Upper lobe of left lung (tissue), 6 donors: ENCODE measurements at regions not wholly inside any gene's neighbourhood (a gene's known extent, or its start where the extent isn't known, plus 50 kb on each side); places are given as distances from the start of the nearest gene placed in this dataset.

Experiments
- ATAC-seq, 2 donors: fragments of 200-7000 bp; cut with Tn5 transposase; one replicate each; pipeline ENCODE4 v1.9.1; 2022; ENCODE audit warnings: mild to moderate bottlenecking in 2 of 2, moderate library complexity in 2 of 2; ENCODE audit not compliant: low FRiP score in 2 of 2
- DNase-seq, 2 donors: peaks; one replicate each; pipeline ENCODE4 v3.0.0-alpha.2; 2019 to 2020
- H3K27ac ChIP-seq, 4 donors: fragments of 200-600 bp; sonication (generic); one replicate each; pipeline ENCODE4 v1.5.1; 2016 to 2019
- H3K27me3 ChIP-seq, 4 donors: fragments of 200-600 bp; sonication (generic); one replicate each; pipeline ENCODE4 v1.5.1; 2017 to 2019
- H3K36me3 ChIP-seq, 4 donors: fragments of 200-600 bp; sonication (generic); one replicate each; pipeline ENCODE4 v1.5.1; 2016 to 2019
- H3K4me1 ChIP-seq, 4 donors: fragments of 200-600 bp; sonication (generic); one replicate each; pipeline ENCODE4 v1.5.1; 2018 to 2019
- H3K4me3 ChIP-seq, 4 donors: fragments of 200-600 bp; sonication (generic); one replicate each; pipeline ENCODE4 v1.5.1; 2017 to 2019; ENCODE audit warnings: mild to moderate bottlenecking in 2 of 4, moderate library complexity in 1 of 4
- H3K9me3 ChIP-seq, 4 donors: fragments of 200-600 bp; sonication (generic); one replicate each; pipeline ENCODE4 v1.5.1; 2018 to 2019
- EP300 ChIP-seq, 4 donors: sonication (generic); formaldehyde crosslinking; IDR thresholded peaks; one replicate each; pipeline ENCODE4 v1.5.1; 2017; ENCODE audit warnings: antibody characterized with exemption in 4 of 4, control low read depth in 2 of 4
- POLR2A ChIP-seq, 4 donors: fragments of 450-650 bp; IDR thresholded peaks; one replicate each; pipeline ENCODE4 v1.5.1; 2016 to 2017; ENCODE audit warnings: antibody characterized with exemption in 4 of 4, mild to moderate bottlenecking in 2 of 4
- POLR2AphosphoS5 ChIP-seq, 2 donors: sonication (generic); formaldehyde crosslinking; IDR thresholded peaks; one replicate each; pipeline ENCODE4 v1.5.1; 2017; ENCODE audit warnings: antibody characterized with exemption in 2 of 2
- WGBS, 2 donors: methylation state at CpG; one replicate each; pipeline ENCODE4 v1.1.5; 2017 to 2018; 5-methylcytosine and 5-hydroxymethylcytosine counted together
- TF ChIP-seq, protein P1 (sequence below), 6 experiments: fragments of 450-650 bp in 4 of 6; fragments of 200-600 bp in 2 of 6; sonication (generic) in 2 of 6; IDR thresholded peaks; one replicate each; pipeline ENCODE4 v1.5.1; 2016 to 2019; ENCODE audit warnings: antibody characterized with exemption in 6 of 6
- donor health status: DM: no; HTN: no; CAD: no; lungs with moderate emphysema.
- donor health status: DM: no; HTN: yes; CAD: no; lungs with severe emphysema.

DNA sequence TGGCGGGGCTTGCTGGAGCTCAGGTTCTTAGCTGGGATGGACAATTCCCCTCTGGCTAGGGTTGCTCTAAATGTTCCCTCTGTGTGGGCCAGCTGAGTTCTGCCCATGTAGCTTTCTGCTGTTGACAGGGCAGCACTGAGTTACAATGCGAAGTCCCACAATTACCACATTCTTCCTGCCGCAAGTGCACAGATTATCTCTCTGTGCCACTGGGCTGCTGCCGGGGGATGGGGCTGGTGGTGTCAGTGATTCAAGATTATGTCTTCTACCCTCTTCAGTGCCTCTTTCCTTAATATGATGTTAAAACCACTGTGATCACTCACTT is 708.1 kb downstream of the SLC4A3 start:
- Histone ChIP-seq H3K9me3 (no peaks in the 10 kb centered on the region), H3K27me3 (no peaks in the 10 kb centered on the region), H3K4me1 (no peaks in the 10 kb centered on the region), H3K4me3 (no peak overlapping the region), H3K27ac (no peak overlapping the region), H3K36me3 (no peaks in the 10 kb centered on the region)
- DNase-seq: no peak
- ATAC-seq: no peak
- WGBS, 2 donors: 58 to 66% methylated on average over 4 of the region's 4 CpGs
- TF ChIP-seq POLR2A (IDR thresholded peaks at IDR 0.05) (no peak), POLR2AphosphoS5 (IDR thresholded peaks at IDR 0.05) (no peak), EP300 (IDR thresholded peaks at IDR 0.05) (no peak)
- TF ChIP-seq, protein P1, sequence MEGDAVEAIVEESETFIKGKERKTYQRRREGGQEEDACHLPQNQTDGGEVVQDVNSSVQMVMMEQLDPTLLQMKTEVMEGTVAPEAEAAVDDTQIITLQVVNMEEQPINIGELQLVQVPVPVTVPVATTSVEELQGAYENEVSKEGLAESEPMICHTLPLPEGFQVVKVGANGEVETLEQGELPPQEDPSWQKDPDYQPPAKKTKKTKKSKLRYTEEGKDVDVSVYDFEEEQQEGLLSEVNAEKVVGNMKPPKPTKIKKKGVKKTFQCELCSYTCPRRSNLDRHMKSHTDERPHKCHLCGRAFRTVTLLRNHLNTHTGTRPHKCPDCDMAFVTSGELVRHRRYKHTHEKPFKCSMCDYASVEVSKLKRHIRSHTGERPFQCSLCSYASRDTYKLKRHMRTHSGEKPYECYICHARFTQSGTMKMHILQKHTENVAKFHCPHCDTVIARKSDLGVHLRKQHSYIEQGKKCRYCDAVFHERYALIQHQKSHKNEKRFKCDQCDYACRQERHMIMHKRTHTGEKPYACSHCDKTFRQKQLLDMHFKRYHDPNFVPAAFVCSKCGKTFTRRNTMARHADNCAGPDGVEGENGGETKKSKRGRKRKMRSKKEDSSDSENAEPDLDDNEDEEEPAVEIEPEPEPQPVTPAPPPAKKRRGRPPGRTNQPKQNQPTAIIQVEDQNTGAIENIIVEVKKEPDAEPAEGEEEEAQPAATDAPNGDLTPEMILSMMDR (IDR thresholded peaks at IDR 0.05): no peak

DNA sequence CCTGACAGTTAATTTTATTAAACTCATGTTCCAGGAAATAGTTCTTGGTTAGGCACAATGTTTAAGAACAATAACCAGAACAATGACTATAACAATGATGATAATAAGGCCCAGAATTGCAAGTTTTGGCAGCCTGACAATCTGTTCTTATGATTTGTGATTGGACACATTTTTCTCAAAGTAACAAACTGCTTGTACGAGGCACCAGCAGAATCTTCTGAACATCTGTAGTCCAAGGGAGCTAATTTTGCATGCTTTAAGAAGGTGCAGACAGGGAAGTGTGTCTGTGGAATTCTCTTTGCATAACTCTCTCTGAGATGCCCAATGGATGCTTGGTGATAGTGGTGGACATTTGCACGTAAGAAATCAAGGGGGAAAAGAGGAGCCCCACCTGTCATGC is 709.3 kb downstream of the SLC4A3 start:
- TF ChIP-seq, protein P1 (IDR thresholded peaks at IDR 0.05): no peak
- TF ChIP-seq EP300 (IDR thresholded peaks at IDR 0.05) (no peak), POLR2AphosphoS5 (IDR thresholded peaks at IDR 0.05) (no peak), POLR2A (IDR thresholded peaks at IDR 0.05) (no peak)
- ATAC-seq (no peak), DNase-seq (no peak)
- Histone ChIP-seq H3K36me3 (no peaks in the 10 kb centered on the region), H3K27ac (no peak overlapping the region), H3K4me1 (no peaks in the 10 kb centered on the region), H3K9me3 (no peaks in the 10 kb centered on the region), H3K4me3 (no peak overlapping the region), H3K27me3 (no peaks in the 10 kb centered on the region)
- WGBS, 2 donors: 41 to 50% methylated on average over 2 of the region's 2 CpGs

DNA sequence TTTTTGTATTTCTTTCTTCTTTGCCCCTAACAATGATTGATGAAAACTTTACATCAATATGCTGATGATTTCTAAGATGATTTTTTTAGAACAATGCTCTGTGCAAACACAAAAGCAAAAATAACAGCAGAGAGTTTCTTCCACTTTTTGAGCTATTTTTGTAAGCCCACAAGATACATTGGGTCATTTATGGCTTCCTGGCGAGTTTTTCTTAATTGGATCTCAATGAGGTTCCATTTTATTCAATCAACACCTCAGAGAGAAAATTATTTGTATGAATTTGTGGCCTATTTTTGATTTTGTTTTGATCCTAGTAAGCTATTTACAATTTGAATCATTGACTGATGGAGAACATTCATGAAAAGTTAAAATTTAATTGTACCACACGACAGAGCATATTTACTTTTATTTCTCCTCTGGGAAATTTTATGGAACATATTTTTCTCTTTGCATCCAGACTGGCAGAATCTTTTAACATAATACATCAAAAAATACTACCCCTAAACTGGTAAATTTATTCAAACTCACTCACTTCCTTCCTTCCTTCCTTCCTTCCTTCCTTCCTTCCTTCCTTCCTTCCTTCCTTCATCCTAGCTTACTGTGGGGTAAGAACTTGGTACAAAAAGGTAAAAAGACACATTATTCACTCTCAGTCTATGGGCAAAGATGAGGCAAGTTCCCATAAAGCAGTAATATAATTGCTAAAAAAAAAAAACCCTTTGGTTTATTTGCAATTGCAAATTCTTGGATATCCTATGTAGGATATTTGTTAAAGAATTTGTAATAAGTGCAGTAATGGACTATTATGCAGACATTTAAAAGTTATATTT is 710.4 kb downstream of the SLC4A3 start:
- H3K4me3 ChIP-seq: no peak overlapping the region
- DNase-seq (no peak), ATAC-seq (no peak)
- WGBS, 2 donors: 66 to 76% methylated on average over 2 of the region's 2 CpGs
- no peaks in the 10 kb centered on the region for H3K9me3 ChIP-seq
- no peaks in the 10 kb centered on the region for H3K4me1 ChIP-seq
- no peak overlapping the region for H3K27ac ChIP-seq
- no peaks in the 10 kb centered on the region for H3K27me3 ChIP-seq
- no peaks in the 10 kb centered on the region for H3K36me3 ChIP-seq
- TF ChIP-seq POLR2A (IDR thresholded peaks at IDR 0.05): no peak
- TF ChIP-seq, protein P1 (IDR thresholded peaks at IDR 0.05): no peak
- no peak for TF ChIP-seq EP300 (IDR thresholded peaks at IDR 0.05)
- TF ChIP-seq POLR2AphosphoS5 (IDR thresholded peaks at IDR 0.05): no peak

DNA sequence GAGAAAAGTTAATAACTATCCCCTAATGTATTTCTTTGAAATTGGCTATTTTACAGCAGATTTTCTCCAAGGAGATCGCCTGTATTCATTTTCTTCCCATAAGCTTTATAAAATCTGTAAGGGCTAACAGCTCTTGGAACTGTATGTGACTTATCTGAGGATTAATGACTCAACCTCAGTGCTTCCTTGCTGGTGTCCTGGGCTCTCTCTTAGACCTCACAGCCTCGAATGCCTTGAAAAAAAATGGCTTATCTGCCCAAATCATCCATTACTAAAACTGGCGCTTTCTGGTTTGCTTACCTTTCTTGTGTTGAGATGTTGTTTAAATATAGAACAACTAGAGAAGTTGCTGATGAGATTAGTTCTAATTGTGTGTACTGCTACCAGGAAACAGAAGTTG is 713.6 kb downstream of the SLC4A3 start:
- Histone ChIP-seq H3K27ac (no peak overlapping the region), H3K4me1 (no peaks in the 10 kb centered on the region), H3K9me3 (no peaks in the 10 kb centered on the region), H3K36me3 (no peaks in the 10 kb centered on the region), H3K27me3 (no peaks in the 10 kb centered on the region), H3K4me3 (no peak overlapping the region)
- ATAC-seq (no peak), DNase-seq (no peak)
- WGBS, 2 donors: 47 to 55% methylated on average over 3 of the region's 3 CpGs
- TF ChIP-seq EP300 (IDR thresholded peaks at IDR 0.05) (no peak), POLR2A (IDR thresholded peaks at IDR 0.05) (no peak), POLR2AphosphoS5 (IDR thresholded peaks at IDR 0.05) (no peak)
- TF ChIP-seq, protein P1 (IDR thresholded peaks at IDR 0.05): no peak

DNA sequence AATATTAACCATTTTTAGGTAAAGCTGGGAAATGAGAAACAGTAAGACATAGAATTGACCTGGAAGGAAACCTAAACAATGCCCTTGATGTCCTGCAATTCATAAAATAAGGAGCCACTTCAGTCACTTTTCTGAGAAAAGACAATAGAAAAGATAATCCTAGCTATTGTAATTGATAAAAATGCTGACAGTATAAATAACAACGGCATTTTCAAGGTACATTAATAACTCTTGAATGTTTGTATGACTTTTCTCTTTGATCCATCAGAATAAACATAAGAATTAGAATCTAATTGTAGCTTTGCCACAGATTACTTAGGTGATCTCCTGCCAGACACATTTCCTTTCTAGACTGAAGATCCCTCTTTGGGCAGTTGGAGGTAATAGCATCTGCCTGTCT is 719.5 kb downstream of the SLC4A3 start:
- TF ChIP-seq, protein P1 (IDR thresholded peaks at IDR 0.05): no peak
- TF ChIP-seq POLR2A (IDR thresholded peaks at IDR 0.05) (no peak), EP300 (IDR thresholded peaks at IDR 0.05) (no peak), POLR2AphosphoS5 (IDR thresholded peaks at IDR 0.05) (no peak)
- H3K27me3 ChIP-seq: no peaks in the 10 kb centered on the region
- H3K36me3 ChIP-seq: no peaks in the 10 kb centered on the region
- DNase-seq: no peak
- no peak for ATAC-seq
- H3K27ac ChIP-seq: no peak overlapping the region
- WGBS, 2 donors: 73 to 79% methylated on average over 1 of the region's 1 CpG
- no peaks in the 10 kb centered on the region for H3K4me1 ChIP-seq
- no peaks in the 10 kb centered on the region for H3K9me3 ChIP-seq
- no peak overlapping the region for H3K4me3 ChIP-seq
